ENCODE measurements at regions not wholly inside any gene's neighbourhood (a gene's known extent, or its start where the extent isn't known, plus 50 kb on each side); places are given as distances from the start of the nearest gene placed in this dataset.

GRCh38 chr13:61135583-61135982 lies 280.1 kb downstream of the PCDH20 start:
- TF ChIP-seq GATA1 (IDR thresholded peaks at IDR 0.05; ENCODE audit: low read depth, low read length): no peak
- TF ChIP-seq POLR2A (IDR thresholded peaks at IDR 0.05; ENCODE audit: low read length): no peak
